ENCODE measurements at regions not wholly inside any gene's neighbourhood (a gene's known extent, or its start where the extent isn't known, plus 50 kb on each side); places are given as distances from the start of the nearest gene placed in this dataset.

GRCh38 chr10:84903320-84903719 is 574.9 kb downstream of the CCSER2 start:
- TF ChIP-seq CTCF (IDR thresholded peaks at IDR 0.05; ENCODE audit: insufficient read depth, low read length, poor library complexity, severe bottlenecking) (no peak), EZH2phosphoT487 (conservative IDR thresholded peaks at IDR 0.05; ENCODE audit: low read length) (no peak)
